Gastrocnemius medialis (tissue), 4 donors: ENCODE measurements at regions not wholly inside any gene's neighbourhood (a gene's known extent, or its start where the extent isn't known, plus 50 kb on each side); places are given as distances from the start of the nearest gene placed in this dataset.
A peak's percentile ranks its signal among the peaks of the same experiment; 100 is the strongest.

Experiments
- ATAC-seq, 2 donors: fragments of 150-250 bp; one replicate each; pipeline ENCODE4 v1.9.1; 2016
- DNase-seq, 2 donors: peaks; one replicate each; pipeline ENCODE4 v3.0.0-alpha.2; 2019
- H3K27ac ChIP-seq, 4 donors: fragments of 200-600 bp; sonication (generic); 1 replicate in 1 of 4; 2 replicates in 3 of 4; pipeline ENCODE4 v1.5.1; 2016 to 2018; ENCODE audit warnings: mild to moderate bottlenecking in 2 of 4, moderate library complexity in 1 of 4
- H3K27me3 ChIP-seq, 3 donors: fragments of 200-600 bp; sonication (generic) in 2 of 3; 1 replicate in 1 of 3; 2 replicates in 2 of 3; pipeline versions ENCODE4 v1.5.1 to v1.6.0; 2016 to 2019; ENCODE audit warnings: mild to moderate bottlenecking in 1 of 3, moderate library complexity in 1 of 3
- H3K36me3 ChIP-seq, 2 donors: fragments of 200-600 bp; sonication (generic) in 1 of 2; one replicate each; pipeline ENCODE4 v1.5.1; 2017 to 2018
- H3K4me1 ChIP-seq, 2 donors: fragments of 200-600 bp; sonication (generic) in 1 of 2; one replicate each; pipeline ENCODE4 v1.5.1; 2016 to 2017; ENCODE audit warnings: mild to moderate bottlenecking in 2 of 2
- H3K4me3 ChIP-seq, 4 donors: fragments of 200-600 bp; sonication (generic) in 3 of 4; 1 replicate in 1 of 4; 2 replicates in 3 of 4; pipeline ENCODE4 v1.5.1; 2016 to 2019; ENCODE audit warnings: mild to moderate bottlenecking in 2 of 4
- H3K9me3 ChIP-seq, 3 donors: fragments of 200-600 bp; sonication (generic) in 2 of 3; 1 replicate in 1 of 3; 2 replicates in 2 of 3; pipeline ENCODE4 v1.5.1; 2016 to 2019
- CTCF ChIP-seq, 5 experiments: fragments of 450-650 bp in 3 of 5; fragments of 200-600 bp in 2 of 5; sonication (generic) in 2 of 5; IDR thresholded peaks in 4 of 5; conservative IDR thresholded peaks in 1 of 5; 1 replicate in 4 of 5; 2 replicates in 1 of 5; pipeline ENCODE4 v1.5.1; 2016 to 2019; ENCODE audit warnings: antibody characterized with exemption in 5 of 5, mild to moderate bottlenecking in 3 of 5, moderate library complexity in 3 of 5
- POLR2A ChIP-seq, 2 donors: fragments of 450-650 bp; IDR thresholded peaks; one replicate each; pipeline ENCODE4 v1.6.1; 2017; ENCODE audit warnings: antibody characterized with exemption in 2 of 2, mild to moderate bottlenecking in 2 of 2, moderate library complexity in 2 of 2
- in situ Hi-C, 4 donors: fragments of 200-750 bp; cut with MboI; loops; one replicate each; pipeline versions ENCODE4 v1.15.0 to v1.8.0; 2017; ENCODE audit warnings: low sequenced_read_pairs in 4 of 4
- intact Hi-C: fragments of 100-400 bp; cut with DNase I; formaldehyde crosslinking; loops from one replicate; pipeline ENCODE4 v1.15.1; 2023; ENCODE audit warnings: low total_unique reads

- no peaks in the 10 kb centered on the region for H3K27me3 ChIP-seq
- no peak for DNase-seq
- ATAC-seq: no peak
- in situ Hi-C loops (no loop called here), intact Hi-C loops (no loop called here)
- peaks cover 0 to 4% (median 0%) of the 10 kb centered on the region in 3 donors for H3K9me3 ChIP-seq
- TF ChIP-seq CTCF (IDR thresholded peaks at IDR 0.05 in 4 of 5, conservative IDR thresholded peaks at IDR 0.05 in 1 of 5): no peak
- TF ChIP-seq POLR2A (IDR thresholded peaks at IDR 0.05): no peak
- H3K4me1 ChIP-seq: no peaks in the 10 kb centered on the region
- no peak overlapping the region for H3K27ac ChIP-seq
- H3K36me3 ChIP-seq: no peaks in the 10 kb centered on the region
- H3K4me3 ChIP-seq: no peak overlapping the region
Observed at GRCh38 chr15:81987628-81988027, 58.2 kb downstream of the MEX3B start.

- H3K36me3 ChIP-seq: no peaks in the 10 kb centered on the region
- ATAC-seq: no peak
- no peak overlapping the region for H3K4me3 ChIP-seq
- in situ Hi-C loops: no loop called here
- H3K27ac ChIP-seq: no peak overlapping the region
- no peaks in the 10 kb centered on the region for H3K4me1 ChIP-seq
- intact Hi-C loops: no loop called here
- TF ChIP-seq CTCF (IDR thresholded peaks at IDR 0.05 in 4 of 5, conservative IDR thresholded peaks at IDR 0.05 in 1 of 5): no peak
- no peak for TF ChIP-seq POLR2A (IDR thresholded peaks at IDR 0.05)
- H3K27me3 ChIP-seq: no peaks in the 10 kb centered on the region
- no peaks in the 10 kb centered on the region for H3K9me3 ChIP-seq
- DNase-seq: no peak
Observed at GRCh38 chr15:81983497-81983896, 62.3 kb downstream of the MEX3B start.

GRCh38 chr15:81982808-81983207, 63.0 kb downstream of the MEX3B start:
- intact Hi-C loops (no loop called here), in situ Hi-C loops (no loop called here)
- H3K27me3 ChIP-seq: no peaks in the 10 kb centered on the region
- no peak for DNase-seq
- ATAC-seq: no peak
- H3K36me3 ChIP-seq: no peaks in the 10 kb centered on the region
- H3K9me3 ChIP-seq: peaks cover 0 to 6% (median 0%) of the 10 kb centered on the region in 3 donors
- H3K4me1 ChIP-seq: no peaks in the 10 kb centered on the region
- H3K27ac ChIP-seq: no peak overlapping the region
- TF ChIP-seq CTCF (IDR thresholded peaks at IDR 0.05 in 4 of 5, conservative IDR thresholded peaks at IDR 0.05 in 1 of 5) (no peak), POLR2A (IDR thresholded peaks at IDR 0.05) (no peak)
- H3K4me3 ChIP-seq: no peak overlapping the region

- intact Hi-C loops (no loop called here), in situ Hi-C loops (no loop called here)
- TF ChIP-seq CTCF (IDR thresholded peaks at IDR 0.05 in 4 of 5, conservative IDR thresholded peaks at IDR 0.05 in 1 of 5) (no peak), POLR2A (IDR thresholded peaks at IDR 0.05) (no peak)
- Histone ChIP-seq H3K27ac (no peak overlapping the region), H3K4me3 (no peak overlapping the region), H3K27me3 (no peaks in the 10 kb centered on the region), H3K9me3 (peaks cover 0 to 14% (median 0%) of the 10 kb centered on the region in 3 donors), H3K4me1 (no peaks in the 10 kb centered on the region), H3K36me3 (no peaks in the 10 kb centered on the region)
- ATAC-seq (no peak), DNase-seq (no peak)
Observed at GRCh38 chr15:81981908-81982307, 63.9 kb downstream of the MEX3B start.

- DNase-seq (no peak), ATAC-seq (no peak)
- Histone ChIP-seq H3K9me3 (peaks cover 0 to 20% (median 0%) of the 10 kb centered on the region in 3 donors), H3K4me3 (peak overlapping the region in 1 of 4 donors; percentile 12), H3K27ac (no peak overlapping the region), H3K27me3 (no peaks in the 10 kb centered on the region), H3K4me1 (no peaks in the 10 kb centered on the region), H3K36me3 (no peaks in the 10 kb centered on the region)
- intact Hi-C loops: no loop called here
- in situ Hi-C loops: no loop called here
- TF ChIP-seq POLR2A (IDR thresholded peaks at IDR 0.05) (no peak), CTCF (IDR thresholded peaks at IDR 0.05 in 4 of 5, conservative IDR thresholded peaks at IDR 0.05 in 1 of 5) (no peak)
Observed at GRCh38 chr15:81977464-81977863, 68.4 kb downstream of the MEX3B start.
